IPS-NIHi7 (cell line): ENCODE measurements at regions not wholly inside any gene's neighbourhood (a gene's known extent, or its start where the extent isn't known, plus 50 kb on each side); places are given as distances from the start of the nearest gene placed in this dataset.
A peak's percentile ranks its signal among the peaks of the same experiment; 100 is the strongest.

Experiments used
- DNase-seq: peaks from one replicate; pipeline ENCODE4 v3.0.0; 2012; ENCODE audit warnings: mixed read lengths; ENCODE audit errors: extremely low spot score

GRCh38 chr10:42932735-42933447 is 144.0 kb upstream of the RET start:
- peak; percentile 92 for DNase-seq

DNA sequence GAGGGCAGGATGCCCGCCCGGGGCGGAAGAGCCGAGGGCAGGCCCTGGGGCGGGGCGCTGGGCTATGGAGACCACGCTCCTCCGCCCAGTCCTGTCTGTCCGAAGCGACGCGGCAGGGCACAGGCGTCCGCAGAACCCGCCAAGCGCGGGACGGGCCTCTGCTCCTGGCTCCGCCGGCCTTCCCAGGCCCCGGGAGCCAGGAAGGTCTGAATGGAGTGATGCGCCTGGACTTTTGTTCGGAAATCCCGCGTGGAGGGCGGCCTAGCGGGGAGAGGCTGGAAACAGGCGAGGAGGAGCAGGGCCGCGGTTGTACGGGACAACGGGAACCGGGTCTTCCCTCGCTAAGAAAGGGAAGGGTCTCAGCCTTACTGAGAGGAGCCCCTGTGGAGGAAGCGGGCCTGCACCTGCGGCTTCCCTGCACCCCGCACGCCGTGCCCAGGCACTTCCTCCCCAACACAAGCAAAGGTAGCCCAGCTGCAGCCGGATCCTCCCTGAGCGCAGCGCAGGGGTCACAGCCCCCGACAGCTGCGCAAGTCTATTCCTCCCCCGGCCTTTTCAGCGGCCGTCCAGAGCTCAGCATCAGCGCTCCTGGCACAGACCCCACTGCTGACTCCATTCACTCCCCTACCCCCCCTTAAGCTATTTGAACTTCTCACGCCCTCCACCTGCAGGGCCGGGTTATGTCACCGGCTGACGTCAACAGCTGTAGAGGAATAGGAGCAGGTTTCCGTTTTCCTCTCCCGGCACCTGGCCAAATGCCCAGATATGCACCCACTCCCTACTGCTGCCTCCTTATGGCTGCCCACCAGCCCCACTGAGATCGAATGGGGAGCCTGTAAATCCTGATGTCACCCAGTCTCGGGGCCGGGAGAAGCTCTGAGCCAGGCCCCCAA is 143.2 kb upstream of the RET start:
- DNase-seq = peak; percentile 42

DNA sequence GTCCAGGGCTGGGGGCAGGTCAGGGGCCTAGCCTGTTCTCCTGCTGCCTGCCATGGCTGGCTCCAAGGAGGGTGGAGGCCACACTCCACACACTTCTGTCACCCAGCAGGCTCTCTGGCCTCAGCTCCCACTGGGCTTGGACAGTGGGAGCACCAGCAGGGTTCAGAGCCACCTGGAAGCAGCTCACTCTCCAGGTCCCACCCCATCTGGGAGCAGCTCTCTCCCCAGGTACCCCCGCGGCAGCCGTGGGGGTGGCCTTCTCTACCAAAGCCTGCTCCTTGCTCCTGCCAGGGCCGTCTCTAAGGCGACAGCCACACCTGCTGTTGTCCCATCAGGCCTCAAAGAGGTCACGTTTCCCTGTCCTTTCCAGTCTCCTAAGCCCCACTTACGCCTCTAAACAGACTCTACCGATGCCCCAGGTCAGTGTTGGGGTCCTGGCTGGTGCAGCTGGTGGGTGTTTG is 142.5 kb upstream of the RET start:
- no peak for DNase-seq

- no peak for DNase-seq
Observed at GRCh38 chr10:42934842-42935241, 142.0 kb upstream of the RET start.

GRCh38 chr10:42935466-42935865 is 141.4 kb upstream of the RET start:
- DNase-seq = no peak

GRCh38 chr10:42936580-42936979 is 140.3 kb upstream of the RET start:
- no peak for DNase-seq

GRCh38 chr10:42937048-42937447 is 139.8 kb upstream of the RET start:
- DNase-seq = no peak

GRCh38 chr10:42937649-42938180 is 139.2 kb upstream of the RET start:
- DNase-seq = no peak

GRCh38 chr10:42938351-42938750 is 138.5 kb upstream of the RET start:
- DNase-seq = no peak

- DNase-seq = no peak
Observed at GRCh38 chr10:42939237-42939636, 137.6 kb upstream of the RET start.

GRCh38 chr10:42939685-42940366 is 137.0 kb upstream of the RET start:
- no peak for DNase-seq

- DNase-seq = no peak
Observed at GRCh38 chr10:42940487-42941294, 136.2 kb upstream of the RET start.

DNA sequence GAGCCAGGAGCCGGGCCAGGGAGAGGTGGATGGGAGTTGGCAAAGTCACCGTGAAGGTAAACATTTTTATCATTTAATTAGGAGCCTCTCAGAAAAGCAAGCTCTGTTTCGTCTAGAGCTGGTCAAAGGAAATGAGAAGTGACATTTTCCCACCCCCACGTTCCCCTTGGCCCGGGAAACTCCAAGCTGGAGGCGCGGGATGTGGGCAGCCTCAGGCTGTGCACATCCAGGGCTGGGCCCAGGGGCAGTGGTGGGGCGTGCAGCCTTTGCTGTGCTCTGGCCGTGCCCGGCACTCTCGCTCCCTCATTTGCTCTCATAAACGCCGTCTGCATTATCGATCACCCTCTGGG is 135.6 kb upstream of the RET start:
- DNase-seq = no peak

- no peak for DNase-seq
Observed at GRCh38 chr10:42941790-42942189, 135.1 kb upstream of the RET start.

- DNase-seq = no peak
Observed at GRCh38 chr10:42942279-42942950, 134.5 kb upstream of the RET start.

DNA sequence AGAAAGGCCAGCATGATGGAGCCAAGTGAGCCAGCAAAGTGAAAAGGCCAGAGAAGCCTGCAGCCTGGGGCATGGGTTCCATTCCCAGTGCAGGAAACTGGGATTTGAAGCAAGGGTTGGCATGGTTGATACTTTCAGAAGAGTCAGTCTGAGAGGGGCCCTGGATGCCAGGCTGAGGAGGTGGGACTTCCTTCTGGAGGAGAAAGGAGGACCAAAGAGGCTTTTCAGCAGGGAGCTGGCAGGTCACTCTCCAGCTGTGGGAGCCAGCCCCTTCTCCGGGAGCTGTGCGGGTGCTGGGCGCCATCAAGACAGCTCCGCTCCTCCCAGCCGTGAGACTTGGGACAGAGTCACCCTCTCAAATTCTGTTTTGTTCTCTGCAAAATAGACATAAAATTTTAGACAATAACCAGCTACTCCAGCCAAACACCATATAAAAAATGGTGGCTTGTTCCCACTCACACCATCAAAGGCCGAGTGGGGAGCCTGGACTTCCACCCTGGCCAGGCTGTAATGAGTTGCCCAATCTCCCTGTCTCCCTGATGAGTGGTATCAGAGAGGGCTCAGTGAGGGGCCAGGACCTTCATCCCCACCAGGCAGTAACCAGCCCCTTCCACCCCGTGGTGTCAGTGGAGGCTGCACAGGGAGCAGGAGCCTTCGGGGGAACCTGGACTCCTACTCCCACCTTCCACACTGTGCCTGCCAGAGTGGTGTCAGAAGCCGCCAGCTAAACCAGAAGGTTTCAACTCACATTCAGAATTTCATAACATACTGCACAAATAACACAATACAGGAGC is 133.6 kb upstream of the RET start:
- DNase-seq = no peak

- no peak for DNase-seq
Observed at GRCh38 chr10:42948040-42948439, 128.8 kb upstream of the RET start.

- DNase-seq = no peak
Observed at GRCh38 chr10:42949287-42949686, 127.6 kb upstream of the RET start.

DNA sequence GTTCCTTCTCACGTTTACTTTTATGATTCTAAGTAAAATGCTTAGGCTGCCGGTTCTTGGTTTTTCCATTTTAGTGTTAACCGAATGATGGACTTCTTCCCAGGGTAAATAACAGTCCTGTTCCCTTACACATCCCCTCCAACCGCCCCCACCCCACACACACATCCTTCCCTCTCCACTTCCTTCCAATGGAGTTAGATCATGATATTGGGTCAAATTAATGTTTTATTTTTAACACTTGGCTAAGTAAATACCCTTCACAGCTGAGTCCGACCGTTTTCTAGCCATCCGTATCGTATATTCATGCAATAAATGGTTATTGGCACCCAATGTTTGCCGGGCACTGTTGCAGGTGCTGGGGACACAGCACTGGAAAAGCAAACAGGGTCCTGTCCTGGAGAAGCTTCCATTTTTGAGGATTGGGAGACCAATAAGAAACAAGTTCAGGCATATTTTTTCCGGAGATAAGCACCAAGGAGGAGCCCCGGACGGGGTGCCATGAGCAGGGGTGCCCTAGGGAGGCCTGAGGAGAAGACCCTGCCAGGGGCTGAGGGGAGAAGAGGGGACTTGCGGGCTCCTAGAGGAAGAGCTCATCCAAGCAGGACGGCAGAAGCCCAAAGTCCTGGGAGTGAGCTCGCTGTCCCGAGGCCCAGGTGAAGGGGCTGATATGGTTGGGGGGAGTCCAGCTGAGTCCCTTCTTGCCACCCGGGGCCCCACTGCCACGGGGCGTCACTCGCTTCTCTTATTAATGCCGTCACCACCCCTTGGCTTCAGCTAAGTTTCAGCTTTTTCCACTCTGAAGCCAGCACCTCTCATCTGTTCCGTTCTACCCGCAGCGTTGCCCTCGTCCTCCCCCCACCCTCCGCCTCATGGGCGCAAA is 126.0 kb upstream of the RET start:
- no peak for DNase-seq
